GM06990 (cell line): ENCODE measurements at regions not wholly inside any gene's neighbourhood (a gene's known extent, or its start where the extent isn't known, plus 50 kb on each side); places are given as distances from the start of the nearest gene placed in this dataset.

ENCODE experiments used
- DNase-seq: peaks from one replicate; pipeline ENCODE4 v3.0.0-alpha.2; 2011; ENCODE audit not compliant: insufficient read length; ENCODE audit errors: extremely low read depth
- H3K27me3 ChIP-seq: replicated peaks from 2 replicates; pipeline ENCODE4 v1.6.0; 2011; ENCODE audit warnings: low read length; ENCODE audit not compliant: control insufficient read depth, insufficient read depth
- H3K36me3 ChIP-seq: 2 replicates; pipeline ENCODE4 v1.5.1; 2011; ENCODE audit warnings: low read length; ENCODE audit not compliant: control insufficient read depth, insufficient read depth
- H3K4me3 ChIP-seq: replicated peaks from 2 replicates; pipeline ENCODE4 v1.5.1; 2011; ENCODE audit warnings: low read depth, mild to moderate bottlenecking, control low read depth, low read length
- TF ChIP-seq, protein P1 (sequence below): IDR thresholded peaks from 2 replicates; pipeline ENCODE4 v1.5.1; 2011; ENCODE audit warnings: low read length, control low read depth, mild to moderate bottlenecking, inconsistent platforms; ENCODE audit not compliant: insufficient read depth, poor library complexity, severe bottlenecking

DNA sequence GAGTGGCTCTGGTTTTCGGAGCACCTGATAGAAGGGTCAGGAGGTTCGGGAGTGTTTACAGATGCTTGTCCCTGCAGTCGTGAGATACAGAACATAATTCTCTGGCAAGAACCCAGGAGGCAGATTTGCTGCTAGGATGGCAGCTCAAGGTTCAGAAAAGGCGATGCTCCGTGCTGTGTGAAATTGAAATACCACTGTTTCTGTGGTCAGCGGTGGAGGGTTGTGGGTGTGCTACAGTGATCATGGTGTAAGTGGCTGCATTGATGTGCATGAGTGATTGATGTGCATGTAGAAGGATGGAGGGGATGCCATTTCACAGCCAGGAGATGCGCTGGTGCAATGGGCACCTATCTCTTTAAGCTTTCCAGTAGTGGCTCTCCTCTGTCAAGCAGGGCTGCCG lies 322.1 kb downstream of the GALR1 start:
- Histone ChIP-seq H3K36me3 (no peaks in the 10 kb centered on the region), H3K4me3 (no peak overlapping the region), H3K27me3 (no peaks in the 10 kb centered on the region)
- TF ChIP-seq, protein P1, sequence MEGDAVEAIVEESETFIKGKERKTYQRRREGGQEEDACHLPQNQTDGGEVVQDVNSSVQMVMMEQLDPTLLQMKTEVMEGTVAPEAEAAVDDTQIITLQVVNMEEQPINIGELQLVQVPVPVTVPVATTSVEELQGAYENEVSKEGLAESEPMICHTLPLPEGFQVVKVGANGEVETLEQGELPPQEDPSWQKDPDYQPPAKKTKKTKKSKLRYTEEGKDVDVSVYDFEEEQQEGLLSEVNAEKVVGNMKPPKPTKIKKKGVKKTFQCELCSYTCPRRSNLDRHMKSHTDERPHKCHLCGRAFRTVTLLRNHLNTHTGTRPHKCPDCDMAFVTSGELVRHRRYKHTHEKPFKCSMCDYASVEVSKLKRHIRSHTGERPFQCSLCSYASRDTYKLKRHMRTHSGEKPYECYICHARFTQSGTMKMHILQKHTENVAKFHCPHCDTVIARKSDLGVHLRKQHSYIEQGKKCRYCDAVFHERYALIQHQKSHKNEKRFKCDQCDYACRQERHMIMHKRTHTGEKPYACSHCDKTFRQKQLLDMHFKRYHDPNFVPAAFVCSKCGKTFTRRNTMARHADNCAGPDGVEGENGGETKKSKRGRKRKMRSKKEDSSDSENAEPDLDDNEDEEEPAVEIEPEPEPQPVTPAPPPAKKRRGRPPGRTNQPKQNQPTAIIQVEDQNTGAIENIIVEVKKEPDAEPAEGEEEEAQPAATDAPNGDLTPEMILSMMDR = no peak
- DNase-seq = no peak

DNA sequence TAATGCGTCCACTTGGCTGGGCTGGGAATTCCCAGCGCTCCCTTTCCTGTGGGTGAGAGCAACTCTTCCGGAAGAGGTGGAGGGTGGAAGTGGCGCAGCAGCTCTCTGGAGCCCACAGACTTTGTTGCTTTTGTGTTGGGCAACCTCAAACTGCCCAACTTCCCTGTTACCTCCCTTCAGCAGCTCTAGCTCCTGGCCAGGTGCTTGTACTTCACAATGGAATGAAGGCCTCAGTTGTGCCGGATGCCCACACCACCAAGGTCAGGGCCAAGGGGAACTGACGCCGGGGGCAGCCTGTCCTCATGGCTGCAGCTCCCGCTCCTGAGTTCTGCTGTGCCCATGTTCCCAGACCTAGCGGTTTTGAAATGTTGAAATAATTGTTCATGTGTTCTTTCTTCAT lies 322.9 kb downstream of the GALR1 start:
- no peak for DNase-seq
- Histone ChIP-seq H3K4me3 (no peak overlapping the region), H3K27me3 (no peaks in the 10 kb centered on the region), H3K36me3 (no peaks in the 10 kb centered on the region)
- TF ChIP-seq, protein P1 = no peak

DNA sequence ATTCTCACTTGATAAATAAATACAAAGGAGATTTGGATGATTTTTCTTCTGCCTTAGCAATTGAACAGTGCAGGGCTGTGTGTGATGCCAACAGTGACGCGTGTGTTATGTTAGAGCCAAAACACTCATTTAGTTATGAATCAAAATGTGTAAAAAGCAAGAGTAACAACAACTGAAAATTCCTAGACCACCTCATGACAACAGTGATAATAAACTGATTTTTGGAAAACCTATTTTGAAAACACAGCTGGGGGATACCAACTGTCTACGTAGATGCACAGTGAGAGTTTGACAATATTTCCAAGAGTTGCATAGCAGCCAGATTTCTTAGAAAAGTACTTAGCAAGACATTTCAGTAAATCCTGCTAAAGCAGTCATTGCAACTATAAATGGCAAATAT lies 323.9 kb downstream of the GALR1 start:
- no peaks in the 10 kb centered on the region for H3K27me3 ChIP-seq
- no peak for DNase-seq
- no peaks in the 10 kb centered on the region for H3K36me3 ChIP-seq
- TF ChIP-seq, protein P1 = no peak
- no peak overlapping the region for H3K4me3 ChIP-seq

DNA sequence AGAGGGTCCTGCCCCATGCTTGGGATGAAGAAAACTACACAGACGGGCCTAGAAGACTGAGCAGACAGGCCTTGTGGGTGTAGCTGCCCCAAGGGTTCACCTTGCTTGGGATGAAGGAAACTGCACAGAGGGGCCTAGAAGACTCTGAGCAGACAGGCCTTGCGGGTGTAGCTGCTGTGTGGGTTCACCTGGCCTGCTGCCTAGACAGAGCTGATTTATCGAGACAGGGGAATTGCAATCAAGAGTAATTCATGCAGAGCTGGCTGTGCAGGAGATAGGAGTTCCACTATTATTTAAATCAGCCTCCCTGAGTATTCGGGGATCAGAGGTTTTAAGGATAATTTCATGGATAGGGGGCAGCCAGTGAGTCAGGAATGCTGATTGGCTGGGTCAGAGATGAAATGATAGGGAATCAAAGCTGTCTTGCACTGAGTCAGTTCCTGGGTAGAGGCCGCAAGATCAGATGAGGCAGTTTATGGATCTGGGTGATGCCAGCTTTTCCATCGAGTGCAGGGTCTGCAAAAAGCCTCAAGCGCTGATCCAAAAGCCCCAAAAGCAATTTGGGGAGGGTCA lies 341.4 kb downstream of the GALR1 start:
- Histone ChIP-seq H3K4me3 (no peak overlapping the region), H3K27me3 (no peaks in the 10 kb centered on the region), H3K36me3 (no peaks in the 10 kb centered on the region)
- no peak for DNase-seq
- TF ChIP-seq, protein P1 = no peak

DNA sequence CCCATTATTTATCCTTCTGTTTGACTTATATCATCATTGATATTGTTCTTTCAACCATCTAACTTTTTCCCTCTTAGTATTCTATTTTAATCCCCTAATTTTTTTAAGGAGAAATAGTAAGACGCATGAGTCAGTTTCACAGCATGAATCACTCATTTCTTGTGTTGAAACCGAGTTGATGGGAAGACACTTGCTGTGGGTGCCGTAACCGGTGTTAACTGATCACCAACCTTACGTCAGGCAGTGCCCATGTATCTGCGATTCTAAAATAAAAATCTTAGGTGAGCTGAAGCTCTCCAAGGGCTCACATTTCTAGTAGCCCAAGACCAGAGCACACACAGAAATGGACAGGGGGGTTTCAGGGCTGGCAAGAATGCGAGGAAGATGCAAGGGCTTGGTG lies 348.1 kb downstream of the GALR1 start:
- no peak overlapping the region for H3K4me3 ChIP-seq
- TF ChIP-seq, protein P1 = no peak
- DNase-seq = no peak
- H3K27me3 ChIP-seq = no peaks in the 10 kb centered on the region
- no peaks in the 10 kb centered on the region for H3K36me3 ChIP-seq

DNA sequence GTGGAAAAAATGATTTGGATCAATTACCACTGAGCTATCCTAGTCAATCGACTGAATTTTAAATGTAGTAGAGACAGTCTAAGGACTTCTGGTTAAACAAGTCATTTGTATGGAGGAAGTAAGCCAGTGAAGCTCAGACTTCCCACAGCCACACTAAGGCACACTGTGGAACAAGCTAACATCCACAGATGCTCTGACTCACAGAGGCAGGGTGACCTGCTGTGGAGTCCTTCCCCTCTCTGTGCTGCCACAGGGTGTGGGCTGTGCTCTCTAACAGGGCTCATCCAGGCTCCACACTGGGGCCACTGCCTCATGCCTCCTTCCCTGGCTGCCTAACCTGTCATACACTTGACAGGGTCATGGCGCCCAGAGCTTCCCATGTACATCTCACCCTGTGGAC lies 351.0 kb downstream of the GALR1 start:
- no peak for DNase-seq
- TF ChIP-seq, protein P1 = no peak
- no peaks in the 10 kb centered on the region for H3K36me3 ChIP-seq
- no peak overlapping the region for H3K4me3 ChIP-seq
- H3K27me3 ChIP-seq = no peaks in the 10 kb centered on the region
